Activated naive CD8-positive, alpha-beta T cell treated with anti-CD3 and anti-CD28 coated beads for 36 hours (primary cell): ENCODE measurements at regions not wholly inside any gene's neighbourhood (a gene's known extent, or its start where the extent isn't known, plus 50 kb on each side); places are given as distances from the start of the nearest gene placed in this dataset.
"Not testable (repeated sequence)": the region's sequence is repeated elsewhere in the genome, so short reads cannot be mapped to it uniquely, and the experiment has no call there.

ENCODE experiments used
- DNase-seq: peaks from one replicate; pipeline ENCODE4 v3.0.0; 2021
- H3K27ac Mint-ChIP-seq: one replicate; pipeline ENCODE4 v1.8.0; 2022; ENCODE audit warnings: mild to moderate bottlenecking, moderate library complexity, mixed read lengths
- H3K27me3 Mint-ChIP-seq: one replicate; pipeline ENCODE4 v1.8.0; 2022; ENCODE audit warnings: mild to moderate bottlenecking, mixed read lengths
- H3K36me3 Mint-ChIP-seq: one replicate; pipeline ENCODE4 v1.8.0; 2021; ENCODE audit warnings: mild to moderate bottlenecking, mixed read lengths
- H3K4me1 Mint-ChIP-seq: one replicate; pipeline ENCODE4 v1.8.0; 2021; ENCODE audit warnings: mixed read lengths
- H3K4me3 Mint-ChIP-seq: one replicate; pipeline ENCODE4 v1.8.0; 2022; ENCODE audit warnings: mild to moderate bottlenecking, moderate library complexity, mixed read lengths
- H3K9me3 Mint-ChIP-seq: one replicate; pipeline ENCODE4 v1.8.0; 2022; ENCODE audit warnings: mixed read lengths

GRCh38 chr7:4319280-4319679 is 362.8 kb upstream of the FOXK1 start:
- Mint-ChIP-seq H3K27me3 (peaks cover 4% of the 10 kb centered on the region), H3K9me3 (peaks cover 3% of the 10 kb centered on the region), H3K27ac (no peak overlapping the region), H3K36me3 (no peaks in the 10 kb centered on the region), H3K4me1 (no peaks in the 10 kb centered on the region), H3K4me3 (no peak overlapping the region)
- no peak for DNase-seq

GRCh38 chr7:4325732-4326131 is 356.4 kb upstream of the FOXK1 start:
- H3K9me3 Mint-ChIP-seq, result no peaks in the 10 kb centered on the region
- no peaks in the 10 kb centered on the region for H3K4me1 Mint-ChIP-seq
- no peaks in the 10 kb centered on the region for H3K27me3 Mint-ChIP-seq
- H3K4me3 Mint-ChIP-seq, result no peak overlapping the region
- no peak for DNase-seq
- H3K27ac Mint-ChIP-seq, result no peak overlapping the region
- H3K36me3 Mint-ChIP-seq, result no peaks in the 10 kb centered on the region

GRCh38 chr7:4331711-4332110 is 350.4 kb upstream of the FOXK1 start:
- Mint-ChIP-seq H3K27ac (no peak overlapping the region), H3K27me3 (peaks cover 5% of the 10 kb centered on the region), H3K9me3 (no peaks in the 10 kb centered on the region), H3K4me3 (no peak overlapping the region), H3K4me1 (no peaks in the 10 kb centered on the region), H3K36me3 (no peaks in the 10 kb centered on the region)
- DNase-seq, result no peak

GRCh38 chr7:4338556-4338955 is 343.5 kb upstream of the FOXK1 start:
- Mint-ChIP-seq H3K4me1 (no peaks in the 10 kb centered on the region), H3K36me3 (no peaks in the 10 kb centered on the region), H3K4me3 (no peak overlapping the region), H3K9me3 (peaks cover 4% of the 10 kb centered on the region), H3K27me3 (peaks cover 4% of the 10 kb centered on the region), H3K27ac (no peak overlapping the region)
- DNase-seq, result no peak

- Mint-ChIP-seq H3K36me3 (no peaks in the 10 kb centered on the region), H3K4me1 (no peaks in the 10 kb centered on the region), H3K9me3 (peaks cover 10% of the 10 kb centered on the region), H3K4me3 (no peak overlapping the region), H3K27me3 (peaks cover 24% of the 10 kb centered on the region), H3K27ac (no peak overlapping the region)
- DNase-seq, result no peak
Measured at GRCh38 chr7:4343272-4344247, 338.5 kb upstream of the FOXK1 start.

GRCh38 chr7:4345004-4345403 is 337.1 kb upstream of the FOXK1 start:
- Mint-ChIP-seq H3K9me3 (peaks cover 10% of the 10 kb centered on the region), H3K4me1 (no peaks in the 10 kb centered on the region), H3K27ac (no peak overlapping the region), H3K4me3 (no peak overlapping the region), H3K27me3 (peaks cover 20% of the 10 kb centered on the region), H3K36me3 (no peaks in the 10 kb centered on the region)
- no peak for DNase-seq

- Mint-ChIP-seq H3K4me1 (no peaks in the 10 kb centered on the region), H3K36me3 (no peaks in the 10 kb centered on the region), H3K27ac (no peak overlapping the region), H3K27me3 (peaks cover 12% of the 10 kb centered on the region), H3K9me3 (peaks cover 6% of the 10 kb centered on the region), H3K4me3 (no peak overlapping the region)
- no peak for DNase-seq
Measured at GRCh38 chr7:4352069-4352468, 330.0 kb upstream of the FOXK1 start.

- no peaks in the 10 kb centered on the region for H3K36me3 Mint-ChIP-seq
- DNase-seq, result no peak
- H3K9me3 Mint-ChIP-seq, result no peaks in the 10 kb centered on the region
- H3K27ac Mint-ChIP-seq, result no peak overlapping the region
- no peaks in the 10 kb centered on the region for H3K4me1 Mint-ChIP-seq
- H3K4me3 Mint-ChIP-seq, result no peak overlapping the region
- H3K27me3 Mint-ChIP-seq, result peaks cover 12% of the 10 kb centered on the region
Measured at GRCh38 chr7:4361774-4362173, 320.3 kb upstream of the FOXK1 start.

GRCh38 chr7:4383584-4383983 is 298.5 kb upstream of the FOXK1 start:
- Mint-ChIP-seq H3K9me3 (peaks cover 8% of the 10 kb centered on the region), H3K27ac (no peak overlapping the region), H3K27me3 (peaks cover 16% of the 10 kb centered on the region), H3K4me1 (no peaks in the 10 kb centered on the region), H3K4me3 (no peak overlapping the region), H3K36me3 (no peaks in the 10 kb centered on the region)
- DNase-seq, result no peak

- no peak for DNase-seq
- Mint-ChIP-seq H3K4me1 (no peaks in the 10 kb centered on the region), H3K27ac (no peak overlapping the region), H3K27me3 (peaks cover 25% of the 10 kb centered on the region), H3K9me3 (peaks cover 7% of the 10 kb centered on the region), H3K4me3 (no peak overlapping the region), H3K36me3 (peaks cover 5% of the 10 kb centered on the region)
Measured at GRCh38 chr7:4386190-4386589, 295.9 kb upstream of the FOXK1 start.

- not testable (repeated sequence) for H3K27ac Mint-ChIP-seq, DNase-seq, H3K9me3 Mint-ChIP-seq, H3K4me1 Mint-ChIP-seq, H3K4me3 Mint-ChIP-seq, H3K36me3 Mint-ChIP-seq
- peaks cover 21% of the 10 kb centered on the region for H3K27me3 Mint-ChIP-seq
Measured at GRCh38 chr7:4391103-4391502, 291.0 kb upstream of the FOXK1 start.

GRCh38 chr7:4394736-4395135 is 287.4 kb upstream of the FOXK1 start:
- Mint-ChIP-seq H3K4me3 (no peak overlapping the region), H3K4me1 (no peaks in the 10 kb centered on the region), H3K36me3 (peaks cover 5% of the 10 kb centered on the region), H3K27ac (no peak overlapping the region), H3K27me3 (peaks cover 19% of the 10 kb centered on the region), H3K9me3 (peaks cover 4% of the 10 kb centered on the region)
- DNase-seq, result no peak

- Mint-ChIP-seq H3K27ac (no peak overlapping the region), H3K36me3 (no peaks in the 10 kb centered on the region)
Measured at GRCh38 chr7:4399121-4399520, 283.0 kb upstream of the FOXK1 start.

GRCh38 chr7:4399596-4399995 is 282.5 kb upstream of the FOXK1 start:
- no peak overlapping the region for H3K27ac Mint-ChIP-seq
- peaks cover 13% of the 10 kb centered on the region for H3K9me3 Mint-ChIP-seq
- no peaks in the 10 kb centered on the region for H3K4me1 Mint-ChIP-seq
- DNase-seq, result no peak
- H3K4me3 Mint-ChIP-seq, result no peak overlapping the region
- H3K27me3 Mint-ChIP-seq, result peaks cover 10% of the 10 kb centered on the region
- peaks cover 2% of the 10 kb centered on the region for H3K36me3 Mint-ChIP-seq

More at GRCh38 chr7:4399121-4399520, 283.0 kb upstream of the FOXK1 start:
- Mint-ChIP-seq H3K4me3 (no peak overlapping the region), H3K4me1 (no peaks in the 10 kb centered on the region), H3K9me3 (peaks cover 9% of the 10 kb centered on the region), H3K27me3 (peaks cover 10% of the 10 kb centered on the region)
- no peak for DNase-seq

- no peaks in the 10 kb centered on the region for H3K4me1 Mint-ChIP-seq
- no peak overlapping the region for H3K27ac Mint-ChIP-seq
- H3K36me3 Mint-ChIP-seq, result peaks cover 2% of the 10 kb centered on the region
- peaks cover 14% of the 10 kb centered on the region for H3K27me3 Mint-ChIP-seq
- no peak overlapping the region for H3K4me3 Mint-ChIP-seq
- H3K9me3 Mint-ChIP-seq, result peaks cover 10% of the 10 kb centered on the region
- no peak for DNase-seq
Measured at GRCh38 chr7:4406288-4407058, 275.6 kb upstream of the FOXK1 start.
